IMR-90 (cell line): ENCODE measurements at regions not wholly inside any gene's neighbourhood (a gene's known extent, or its start where the extent isn't known, plus 50 kb on each side); places are given as distances from the start of the nearest gene placed in this dataset.

ENCODE experiments used
- ATAC-seq: fragments of 200-7000 bp; cut with Tn5 transposase; 2 replicates; pipeline ENCODE4 v1.9.1; 2020; ENCODE audit warnings: low read depth, mild to moderate bottlenecking, moderate library complexity
- BruUV-seq: library from RNA; stranded (reverse); fragments of 400-500 nt; replicated peaks from 2 replicates; lab custom pipeline; 2021; lab: Mats Ljungman, UMichigan
- CTCF ChIA-PET: fragments of 300-600 bp; formaldehyde crosslinking; extraction: SDS; loops from one replicate; lab custom pipeline; 2021; ENCODE audit warnings: antibody characterized with exemption; lab: Yijun Ruan, JAX
- POLR2A ChIA-PET: fragments of 300-600 bp; sonication (Branson Sonifier 250); formaldehyde crosslinking; loops from one replicate; lab custom pipeline; 2022; ENCODE audit warnings: antibody characterized with exemption; ENCODE audit not compliant: unreplicated experiment; lab: Charles Lee
- DNase-seq: peaks from one replicate; pipeline ENCODE4 v3.0.0; 2013
- H2AFZ ChIP-seq: replicated peaks from 2 replicates; pipeline ENCODE3; 2013; ENCODE audit warnings: low read length, mild to moderate bottlenecking; ENCODE audit not compliant: poor library complexity
- H2AK5ac ChIP-seq: 2 replicates; pipeline ENCODE4 v1.6.1; 2013; ENCODE audit warnings: low read depth, low read length, inconsistent platforms
- H2AK9ac ChIP-seq: replicated peaks from 2 replicates; pipeline ENCODE3; 2013; ENCODE audit warnings: mild to moderate bottlenecking, low read depth, low read length, moderate library complexity; ENCODE audit not compliant: poor library complexity
- H2BK120ac ChIP-seq: 2 replicates; pipeline ENCODE4 v1.6.1; 2013; ENCODE audit warnings: low read depth, low read length, inconsistent platforms
- H2BK15ac ChIP-seq: 3 replicates; pipeline ENCODE4 v1.6.1; 2013; ENCODE audit warnings: low read depth, low read length, inconsistent platforms
- H2BK20ac ChIP-seq: 2 replicates; pipeline ENCODE4 v1.6.1; 2013; ENCODE audit warnings: low read depth, mild to moderate bottlenecking, inconsistent platforms, low read length, moderate library complexity
- H2BK5ac ChIP-seq: 2 replicates; pipeline ENCODE4 v1.6.1; 2013; ENCODE audit warnings: mild to moderate bottlenecking, low read depth, low read length, inconsistent platforms; ENCODE audit not compliant: poor library complexity, severe bottlenecking
- H3K14ac ChIP-seq: replicated peaks from 2 replicates; pipeline ENCODE4 v1.6.1; 2013; ENCODE audit warnings: low read depth, low read length, inconsistent platforms
- H3K18ac ChIP-seq: 2 replicates; pipeline ENCODE4 v1.6.1; 2013; ENCODE audit warnings: low read depth, low read length, control low read depth
- H3K23ac ChIP-seq: 2 replicates; pipeline ENCODE4 v1.6.1; 2013; ENCODE audit warnings: low read depth, low read length, inconsistent platforms
- H3K27ac ChIP-seq: 2 replicates; pipeline ENCODE4 v1.5.1; 2013; ENCODE audit warnings: mild to moderate bottlenecking, control low read depth, low read length; ENCODE audit not compliant: insufficient read depth
- H3K27me3 ChIP-seq: 2 replicates; pipeline ENCODE4 v1.6.1; 2013; ENCODE audit warnings: low read length; ENCODE audit not compliant: control insufficient read depth, insufficient read depth
- H3K36me3 ChIP-seq: 2 replicates; pipeline ENCODE4 v1.6.1; 2013; ENCODE audit warnings: low read length, mixed read lengths; ENCODE audit not compliant: control insufficient read depth, insufficient read depth
- H3K4ac ChIP-seq: 2 replicates; pipeline ENCODE4 v1.6.1; 2013; ENCODE audit warnings: low read depth, low read length, inconsistent platforms
- H3K4me1 ChIP-seq: 2 replicates; pipeline ENCODE4 v1.6.1; 2013; ENCODE audit warnings: low read length, mixed read lengths; ENCODE audit not compliant: control insufficient read depth, insufficient read depth
- H3K4me2 ChIP-seq: 2 replicates; pipeline ENCODE4 v1.6.1; 2013; ENCODE audit warnings: low read depth, mild to moderate bottlenecking, control low read depth, low read length, moderate library complexity
- H3K4me3 ChIP-seq: 2 replicates; pipeline ENCODE4 v1.5.1; 2013; ENCODE audit warnings: low read depth, mild to moderate bottlenecking, control low read depth, low read length, moderate library complexity; ENCODE audit not compliant: insufficient read depth
- H3K56ac ChIP-seq: 2 replicates; pipeline ENCODE4 v1.6.1; 2013; ENCODE audit warnings: low read length, inconsistent platforms; ENCODE audit not compliant: insufficient read depth; ENCODE audit errors: extremely low read depth
- H3K79me1 ChIP-seq, 2 experiments: 2 replicates each; pipeline ENCODE4 v1.6.1; 2013; ENCODE audit warnings: low read length in 2 of 2, inconsistent platforms in 1 of 2, low read depth in 1 of 2
- H3K9ac ChIP-seq: 2 replicates; pipeline ENCODE4 v1.6.1; 2013; ENCODE audit warnings: low read depth, low read length, control low read depth
- H3K9me1 ChIP-seq: 2 replicates; pipeline ENCODE4 v1.6.1; 2013; ENCODE audit warnings: low read length, inconsistent platforms; ENCODE audit not compliant: insufficient read depth
- H3K9me3 ChIP-seq: 2 replicates; pipeline ENCODE4 v1.6.1; 2013; ENCODE audit warnings: low read length; ENCODE audit not compliant: control insufficient read depth, insufficient read depth
- H4K20me1 ChIP-seq: 2 replicates; pipeline ENCODE4 v1.6.1; 2013; ENCODE audit warnings: low read length, inconsistent platforms; ENCODE audit not compliant: insufficient read depth
- H4K5ac ChIP-seq: 2 replicates; pipeline ENCODE4 v1.6.1; 2013; ENCODE audit warnings: mild to moderate bottlenecking, low read depth, low read length, control low read depth
- H4K8ac ChIP-seq, 2 experiments: 2 replicates each; pipeline ENCODE4 v1.6.1; 2013; ENCODE audit warnings: low read depth in 2 of 2, low read length in 2 of 2, control low read depth in 1 of 2, inconsistent platforms in 1 of 2
- H4K91ac ChIP-seq: 2 replicates; pipeline ENCODE4 v1.6.1; 2013; ENCODE audit warnings: low read depth, low read length, inconsistent platforms; ENCODE audit not compliant: insufficient read depth
- CHD1 ChIP-seq: IDR thresholded peaks from 2 replicates; pipeline ENCODE4 v1.6.1; 2012; ENCODE audit warnings: low read depth, low read length, improper control_type of control experiment
- FOS ChIP-seq: fragments of 150-350 bp; IDR thresholded peaks from 2 replicates; pipeline ENCODE4 v1.6.1; 2016; ENCODE audit warnings: low read depth, low read length
- MAFK ChIP-seq: IDR thresholded peaks from 2 replicates; pipeline ENCODE4 v1.6.1; 2012; ENCODE audit warnings: low read depth, low read length, improper control_type of control experiment
- MAZ ChIP-seq: IDR thresholded peaks from 2 replicates; pipeline ENCODE4 v1.6.1; 2012; ENCODE audit warnings: low read depth, mild to moderate bottlenecking, low read length, improper control_type of control experiment, moderate library complexity, borderline replicate concordance
- MXI1 ChIP-seq: IDR thresholded peaks from 2 replicates; pipeline ENCODE4 v1.6.1; 2012; ENCODE audit warnings: low read depth, mild to moderate bottlenecking, low read length, moderate library complexity, borderline replicate concordance
- RFX5 ChIP-seq: IDR thresholded peaks from 2 replicates; pipeline ENCODE4 v1.8.0; 2012; ENCODE audit warnings: low read depth, mild to moderate bottlenecking, low read length, moderate library complexity
- WGBS, 2 experiments: methylation state at CpG; one replicate each; pipeline versions ENCODE4 v1.1.5 to v1.1.7; 2013; ENCODE audit warnings: missing lambda C conversion rate in 2 of 2; ENCODE audit not compliant: insufficient read length in 1 of 2; ENCODE audit errors: extremely low coverage in 2 of 2; 5-methylcytosine and 5-hydroxymethylcytosine counted together
- dilution Hi-C: fragments of 300-500 bp; cut with HindIII; formaldehyde crosslinking; loops from one replicate; pipeline ENCODE4 v1.14.3; 2018; ENCODE audit warnings: low sequenced_read_pairs; ENCODE audit not compliant: unreplicated experiment
- in situ Hi-C: fragments of 300-500 bp; cut with MboI; formaldehyde crosslinking; loops from 3 replicates; pipeline ENCODE4 v1.14.3; 2019; ENCODE audit warnings: low sequenced_read_pairs, inconsistent platforms, mixed read lengths
- intact Hi-C: fragments of 100-400 bp; cut with micrococcal nuclease; formaldehyde crosslinking; loops from 2 replicates; pipeline ENCODE4 v1.10.0; 2022
- TF ChIP-seq, protein P1 (sequence below): fragments of 150-350 bp; IDR thresholded peaks from 2 replicates; pipeline ENCODE4 v1.6.1; 2017; ENCODE audit warnings: mild to moderate bottlenecking, antibody characterized with exemption, low read length, low read depth

DNA sequence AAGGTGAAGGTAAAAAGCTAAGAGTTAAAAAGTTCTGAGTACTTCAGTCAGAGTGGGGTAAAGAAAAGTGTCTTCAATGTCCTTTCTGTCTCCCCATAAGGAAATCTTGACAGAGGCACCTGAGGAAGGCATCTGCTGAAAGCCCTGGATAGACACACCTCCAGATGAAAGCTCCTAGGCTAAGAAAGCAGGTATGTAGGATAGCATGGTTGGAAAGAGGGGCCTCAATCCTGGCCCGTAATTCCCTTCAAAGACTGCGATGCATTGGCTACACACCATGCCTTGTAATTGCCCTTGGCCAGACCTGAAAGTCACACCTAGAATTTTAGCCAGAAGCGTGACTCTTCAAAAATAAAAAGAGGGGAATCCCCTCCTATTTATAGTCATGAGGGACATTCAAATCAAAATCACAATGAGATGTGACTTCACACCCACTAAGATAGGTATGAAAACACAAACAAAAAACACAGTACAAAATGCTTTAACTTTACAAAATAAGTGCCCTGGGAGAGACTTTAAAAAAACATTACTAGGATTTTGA is 809.7 kb downstream of the IPMK start:
- ATAC-seq (no peak), DNase-seq (no peak)
- no peak overlapping the region for H3K18ac ChIP-seq
- ChIA-PET POLR2A (no interaction called here), CTCF (no interaction called here)
- no peaks in the 10 kb centered on the region for H3K79me1 ChIP-seq
- H3K36me3 ChIP-seq = no peaks in the 10 kb centered on the region
- H2BK120ac ChIP-seq = no peak overlapping the region
- H3K27me3 ChIP-seq = no peaks in the 10 kb centered on the region
- TF ChIP-seq, protein P1, sequence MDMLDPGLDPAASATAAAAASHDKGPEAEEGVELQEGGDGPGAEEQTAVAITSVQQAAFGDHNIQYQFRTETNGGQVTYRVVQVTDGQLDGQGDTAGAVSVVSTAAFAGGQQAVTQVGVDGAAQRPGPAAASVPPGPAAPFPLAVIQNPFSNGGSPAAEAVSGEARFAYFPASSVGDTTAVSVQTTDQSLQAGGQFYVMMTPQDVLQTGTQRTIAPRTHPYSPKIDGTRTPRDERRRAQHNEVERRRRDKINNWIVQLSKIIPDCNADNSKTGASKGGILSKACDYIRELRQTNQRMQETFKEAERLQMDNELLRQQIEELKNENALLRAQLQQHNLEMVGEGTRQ = no peak
- TF ChIP-seq MAZ (no peak), MAFK (no peak), MXI1 (no peak), CHD1 (no peak), RFX5 (no peak), FOS (no peak)
- no peaks in the 10 kb centered on the region for H3K4me1 ChIP-seq
- no peak overlapping the region for H4K5ac ChIP-seq
- no peak overlapping the region for H3K4me2 ChIP-seq
- H4K91ac ChIP-seq = no peak overlapping the region
- no peak overlapping the region for H3K4ac ChIP-seq
- intact Hi-C loops (no loop called here), in situ Hi-C loops (no loop called here), dilution Hi-C loops (no loop called here)
- no CpG with 5 or more reads among the region's 3 CpGs for WGBS, 2 experiments
- H3K23ac ChIP-seq = no peak overlapping the region
- H3K9ac ChIP-seq = no peak overlapping the region
- no peak overlapping the region for H3K4me3 ChIP-seq
- no peak overlapping the region for H2AFZ ChIP-seq
- no peak overlapping the region for H3K14ac ChIP-seq
- H2BK20ac ChIP-seq = no peak overlapping the region
- H4K8ac ChIP-seq = no peak overlapping the region
- no peaks in the 10 kb centered on the region for H3K9me1 ChIP-seq
- H3K27ac ChIP-seq = no peak overlapping the region
- H2AK9ac ChIP-seq = no peak overlapping the region
- H2BK15ac ChIP-seq = no peak overlapping the region
- no peaks in the 10 kb centered on the region for H4K20me1 ChIP-seq
- H2BK5ac ChIP-seq = no peak overlapping the region
- no TSS peak for BruUV-seq
- H2AK5ac ChIP-seq = no peak overlapping the region
- H3K9me3 ChIP-seq = peaks cover 2% of the 10 kb centered on the region; the same call in 1 of the 2 replicates
- H3K56ac ChIP-seq = no peak overlapping the region
